ENCODE measurements at regions not wholly inside any gene's neighbourhood (a gene's known extent, or its start where the extent isn't known, plus 50 kb on each side); places are given as distances from the start of the nearest gene placed in this dataset.

DNA sequence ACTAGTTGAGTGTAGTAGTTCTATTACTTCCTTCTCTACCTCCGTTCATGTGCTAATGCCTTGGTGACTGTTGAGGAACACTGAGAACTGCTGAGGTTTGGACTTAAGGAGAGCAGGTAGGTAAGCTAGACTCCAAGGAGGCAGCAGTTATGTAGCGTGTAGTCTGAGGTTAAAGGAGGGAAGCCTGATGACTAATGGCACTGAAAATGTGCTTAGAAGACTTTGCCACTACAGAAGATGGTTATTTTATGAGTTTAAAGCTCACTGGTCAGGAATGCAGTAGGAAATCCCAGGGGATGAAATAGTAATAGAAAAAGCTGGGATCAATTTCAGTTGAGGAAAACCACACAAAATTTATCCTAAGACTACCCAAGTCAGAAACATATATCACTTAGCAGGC is 1077.3 kb downstream of the RAPGEF2 start:
- ATAC-seq (peak; percentile 24 to 58; a peak in 2 of 6 replicates), FAIRE-seq (no peak), DNase-seq (ENCODE audit: low read depth in 1 of 2, low spot score in 1 of 2) (peak in 1 of 2 experiments; percentile 49)
- POLR2A ChIA-PET, result no interaction called here
- H3K9me3 ChIP-seq, result no peaks in the 10 kb centered on the region
- WGBS (ENCODE audit: missing lambda C conversion rate), result 48% methylated on average over 2 of the region's 2 CpGs
- H3K4me3 ChIP-seq, result no peak overlapping the region
- H3K4me1 ChIP-seq, result peaks cover 10% of the 10 kb centered on the region; the same call in 2 of the 3 replicates
- no peak overlapping the region; the same call in 2 of the 3 replicates for H3K4me2 ChIP-seq
- CTCF ChIA-PET, result no interaction called here
- H3K27ac ChIP-seq, result peak overlapping the region in 1 of 2 experiments; percentile 24; a peak in 1 of 6 replicates
- TF ChIP-seq, protein P1, sequence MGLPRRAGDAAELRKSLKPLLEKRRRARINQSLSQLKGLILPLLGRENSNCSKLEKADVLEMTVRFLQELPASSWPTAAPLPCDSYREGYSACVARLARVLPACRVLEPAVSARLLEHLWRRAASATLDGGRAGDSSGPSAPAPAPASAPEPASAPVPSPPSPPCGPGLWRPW (IDR thresholded peaks at IDR 0.05), result no peak
- no peak for TF ChIP-seq GATA3 (IDR thresholded peaks at IDR 0.05; ENCODE audit: borderline replicate concordance)
- TF ChIP-seq ZNF302 (CRISPR knock-in tag; IDR thresholded peaks at IDR 0.05), result no peak
- TF ChIP-seq, protein P2, sequence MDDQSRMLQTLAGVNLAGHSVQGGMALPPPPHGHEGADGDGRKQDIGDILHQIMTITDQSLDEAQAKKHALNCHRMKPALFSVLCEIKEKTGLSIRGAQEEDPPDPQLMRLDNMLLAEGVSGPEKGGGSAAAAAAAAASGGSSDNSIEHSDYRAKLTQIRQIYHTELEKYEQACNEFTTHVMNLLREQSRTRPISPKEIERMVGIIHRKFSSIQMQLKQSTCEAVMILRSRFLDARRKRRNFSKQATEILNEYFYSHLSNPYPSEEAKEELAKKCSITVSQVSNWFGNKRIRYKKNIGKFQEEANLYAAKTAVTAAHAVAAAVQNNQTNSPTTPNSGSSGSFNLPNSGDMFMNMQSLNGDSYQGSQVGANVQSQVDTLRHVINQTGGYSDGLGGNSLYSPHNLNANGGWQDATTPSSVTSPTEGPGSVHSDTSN (IDR thresholded peaks at IDR 0.05), result no peak
- TF ChIP-seq EHMT2 (IDR thresholded peaks at IDR 0.05; ENCODE audit: low read depth), result no peak
- no peak for TF ChIP-seq MAFK (IDR thresholded peaks at IDR 0.05; ENCODE audit: partially characterized antibody)
- TF ChIP-seq SREBF2 (IDR thresholded peaks at IDR 0.05), result no peak
- no peak for TF ChIP-seq CBX8 (IDR thresholded peaks at IDR 0.05)
- TF ChIP-seq FOSB (CRISPR knock-in tag; IDR thresholded peaks at IDR 0.05), result no peak
- no peak for TF ChIP-seq ESRRA (IDR thresholded peaks at IDR 0.05; ENCODE audit: borderline replicate concordance, low read length)
- no peak for TF ChIP-seq BHLHE40 (IDR thresholded peaks at IDR 0.05; ENCODE audit: low read depth, low read length)
- TF ChIP-seq NPAS2 (CRISPR knock-in tag; IDR thresholded peaks at IDR 0.05; ENCODE audit: borderline replicate concordance), result no peak
- no peak for TF ChIP-seq ZFP36 (IDR thresholded peaks at IDR 0.05; ENCODE audit: borderline replicate concordance, partially characterized antibody)
- no peak for TF ChIP-seq NFE2L2 (conservative IDR thresholded peaks at IDR 0.05; ENCODE audit: low read length)

DNA sequence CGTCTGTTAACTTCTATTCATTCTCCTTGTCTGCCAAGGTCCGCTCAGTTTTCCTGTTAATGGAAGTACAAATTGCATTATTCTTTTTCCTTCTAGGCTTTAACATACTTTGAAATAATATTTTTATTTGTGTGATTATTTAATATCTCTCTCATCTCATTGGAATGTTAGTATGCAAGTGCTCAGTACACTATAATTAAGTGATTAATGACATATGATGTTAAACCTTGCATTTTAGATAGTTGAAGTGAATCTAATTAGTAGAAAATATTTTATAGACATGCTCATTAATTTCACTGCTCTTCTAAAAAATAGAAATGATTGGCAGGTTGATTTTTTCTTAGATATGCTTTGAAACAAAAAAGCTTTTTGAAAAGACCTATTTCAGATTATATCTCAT is 1079.8 kb downstream of the RAPGEF2 start:
- ATAC-seq, result no peak
- ChIA-PET POLR2A (no interaction called here), CTCF (no interaction called here)
- 79% methylated on average over 2 of the region's 2 CpGs for WGBS (ENCODE audit: missing lambda C conversion rate)
- DNase-seq (ENCODE audit: low read depth in 1 of 2, low spot score in 1 of 2), result no peak
- Histone ChIP-seq H3K9me3 (no peaks in the 10 kb centered on the region), H3K4me3 (no peak overlapping the region), H3K4me2 (no peak overlapping the region), H3K4me1 (peaks cover 7% of the 10 kb centered on the region; the same call in 2 of the 3 replicates), H3K27ac (no peak overlapping the region)
- TF ChIP-seq PHF8 (IDR thresholded peaks at IDR 0.05; ENCODE audit: borderline replicate concordance, low read depth) (no peak), FOSL2 (IDR thresholded peaks at IDR 0.05) (no peak), FOSL2 (CRISPR knock-in tag; IDR thresholded peaks at IDR 0.05) (no peak), SREBF2 (IDR thresholded peaks at IDR 0.05) (no peak), GATA3 (IDR thresholded peaks at IDR 0.05; ENCODE audit: borderline replicate concordance) (no peak), NFE2L2 (conservative IDR thresholded peaks at IDR 0.05; ENCODE audit: low read length) (no peak), USF2 (IDR thresholded peaks at IDR 0.05) (no peak), RNF2 (IDR thresholded peaks at IDR 0.05; ENCODE audit: borderline replicate concordance, low read depth) (no peak), TFCP2L1 (CRISPR knock-in tag; IDR thresholded peaks at IDR 0.05) (no peak), MAFK (IDR thresholded peaks at IDR 0.05; ENCODE audit: partially characterized antibody) (no peak), KDM5A (IDR thresholded peaks at IDR 0.05) (no peak), CHD2 (IDR thresholded peaks at IDR 0.05; ENCODE audit: low read length, partially characterized antibody) (no peak)
- no peak for FAIRE-seq

- POLR2A ChIA-PET, result no interaction called here
- WGBS (ENCODE audit: missing lambda C conversion rate), result 48% methylated on average over 2 of the region's 4 CpGs
- no peaks in the 10 kb centered on the region for H3K9me3 ChIP-seq
- FAIRE-seq (no peak), DNase-seq (ENCODE audit: low read depth in 1 of 2, low spot score in 1 of 2) (no peak), ATAC-seq (no peak)
- peaks cover 7% of the 10 kb centered on the region; the same call in 2 of the 3 replicates for H3K4me1 ChIP-seq
- no peak overlapping the region for H3K4me3 ChIP-seq
- CTCF ChIA-PET, result no interaction called here
- no peak overlapping the region for H3K27ac ChIP-seq
- TF ChIP-seq TFCP2L1 (CRISPR knock-in tag; IDR thresholded peaks at IDR 0.05) (no peak), EP300 (IDR thresholded peaks at IDR 0.05) (no peak), SMC3 (IDR thresholded peaks at IDR 0.05) (no peak), MAZ (IDR thresholded peaks at IDR 0.05; ENCODE audit: borderline replicate concordance, low read depth, low read length) (no peak), HOXB13 (CRISPR knock-in tag; IDR thresholded peaks at IDR 0.05; ENCODE audit: low read depth) (no peak), CHD2 (IDR thresholded peaks at IDR 0.05; ENCODE audit: low read length, partially characterized antibody) (no peak)
- TF ChIP-seq, protein P2 (IDR thresholded peaks at IDR 0.05), result no peak
- TF ChIP-seq, protein P3, sequence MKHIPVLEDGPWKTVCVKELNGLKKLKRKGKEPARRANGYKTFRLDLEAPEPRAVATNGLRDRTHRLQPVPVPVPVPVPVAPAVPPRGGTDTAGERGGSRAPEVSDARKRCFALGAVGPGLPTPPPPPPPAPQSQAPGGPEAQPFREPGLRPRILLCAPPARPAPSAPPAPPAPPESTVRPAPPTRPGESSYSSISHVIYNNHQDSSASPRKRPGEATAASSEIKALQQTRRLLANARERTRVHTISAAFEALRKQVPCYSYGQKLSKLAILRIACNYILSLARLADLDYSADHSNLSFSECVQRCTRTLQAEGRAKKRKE (CRISPR knock-in tag; IDR thresholded peaks at IDR 0.05; ENCODE audit: low read depth), result no peak
- H3K4me2 ChIP-seq, result no peak overlapping the region
Measured at GRCh38 chr4:160184884-160185283, 1082.0 kb downstream of the RAPGEF2 start.
